GM23248 (cell line): ENCODE measurements at regions not wholly inside any gene's neighbourhood (a gene's known extent, or its start where the extent isn't known, plus 50 kb on each side); places are given as distances from the start of the nearest gene placed in this dataset.

ENCODE experiments used
- DNase-seq: peaks from one replicate; pipeline ENCODE4 v3.0.0-alpha.2; 2015
- H2AFZ ChIP-seq: fragments of 200-600 bp; sonication (generic); 2 replicates; pipeline ENCODE4 v1.6.1; 2016; ENCODE audit warnings: antibody characterized with exemption
- H3F3A ChIP-seq: fragments of 200-600 bp; sonication (generic); 2 replicates; pipeline ENCODE4 v1.6.1; 2016; ENCODE audit warnings: mild to moderate bottlenecking, antibody characterized with exemption, mixed run types; ENCODE audit not compliant: insufficient read depth
- H3K27ac ChIP-seq: fragments of 200-600 bp; sonication (generic); 2 replicates; pipeline ENCODE4 v1.5.1; 2016; ENCODE audit warnings: mild to moderate bottlenecking
- H3K27me3 ChIP-seq: fragments of 200-600 bp; sonication (generic); replicated peaks from 2 replicates; pipeline ENCODE4 v1.6.1; 2016; ENCODE audit warnings: mild to moderate bottlenecking; ENCODE audit not compliant: insufficient read depth
- H3K36me3 ChIP-seq: fragments of 200-600 bp; sonication (generic); 2 replicates; pipeline ENCODE4 v1.6.1; 2016; ENCODE audit warnings: low read depth, mild to moderate bottlenecking
- H3K4me1 ChIP-seq: fragments of 200-600 bp; sonication (generic); 2 replicates; pipeline ENCODE4 v1.6.1; 2016; ENCODE audit warnings: mild to moderate bottlenecking; ENCODE audit not compliant: insufficient read depth
- H3K4me2 ChIP-seq: fragments of 200-600 bp; sonication (generic); one replicate; pipeline ENCODE4 v1.6.1; 2016; ENCODE audit warnings: mild to moderate bottlenecking; ENCODE audit not compliant: unreplicated experiment
- H3K4me3 ChIP-seq: fragments of 200-600 bp; sonication (generic); 2 replicates; pipeline ENCODE4 v1.5.1; 2016; ENCODE audit warnings: mild to moderate bottlenecking
- H3K79me2 ChIP-seq: fragments of 200-600 bp; sonication (generic); 2 replicates; pipeline ENCODE4 v1.6.1; 2016; ENCODE audit warnings: mild to moderate bottlenecking; ENCODE audit not compliant: insufficient read depth
- H3K9ac ChIP-seq: fragments of 200-600 bp; sonication (generic); 2 replicates; pipeline ENCODE4 v1.6.1; 2016; ENCODE audit warnings: mild to moderate bottlenecking
- H3K9me2 ChIP-seq: fragments of 200-600 bp; sonication (generic); 2 replicates; pipeline ENCODE4 v1.6.1; 2016; ENCODE audit warnings: mixed run types, mild to moderate bottlenecking, moderate library complexity; ENCODE audit not compliant: insufficient read depth
- H3K9me3 ChIP-seq: fragments of 200-600 bp; sonication (generic); one replicate; pipeline ENCODE4 v1.6.1; 2017; ENCODE audit warnings: low read depth
- H4K20me1 ChIP-seq: fragments of 200-600 bp; sonication (generic); 2 replicates; pipeline ENCODE4 v1.6.0; 2016; ENCODE audit not compliant: insufficient read depth
- EZH2 ChIP-seq: fragments of 200-600 bp; sonication (generic); IDR thresholded peaks from 2 replicates; pipeline ENCODE4 v1.6.1; 2018; ENCODE audit warnings: antibody characterized with exemption, mild to moderate bottlenecking; ENCODE audit not compliant: insufficient read depth, poor library complexity, severe bottlenecking
- EZH2phosphoT487 ChIP-seq: fragments of 200-600 bp; sonication (generic); IDR thresholded peaks from 2 replicates; pipeline ENCODE4 v1.6.1; 2018; ENCODE audit warnings: antibody characterized with exemption, moderate library complexity, mild to moderate bottlenecking, low read depth; ENCODE audit not compliant: insufficient read depth
- WGBS, 2 experiments: methylation state at CpG; one replicate each; pipeline ENCODE4 v1.1.6; 2015 to 2017; ENCODE audit warnings: low lambda C conversion rate in 2 of 2, low coverage in 1 of 2; ENCODE audit errors: missing lambda C conversion rate in 2 of 2; 5-methylcytosine and 5-hydroxymethylcytosine counted together
- in situ Hi-C: fragments of 300-500 bp; cut with MboI; formaldehyde crosslinking; loops from 2 replicates; pipeline ENCODE4 v1.15.0; 2020

DNA sequence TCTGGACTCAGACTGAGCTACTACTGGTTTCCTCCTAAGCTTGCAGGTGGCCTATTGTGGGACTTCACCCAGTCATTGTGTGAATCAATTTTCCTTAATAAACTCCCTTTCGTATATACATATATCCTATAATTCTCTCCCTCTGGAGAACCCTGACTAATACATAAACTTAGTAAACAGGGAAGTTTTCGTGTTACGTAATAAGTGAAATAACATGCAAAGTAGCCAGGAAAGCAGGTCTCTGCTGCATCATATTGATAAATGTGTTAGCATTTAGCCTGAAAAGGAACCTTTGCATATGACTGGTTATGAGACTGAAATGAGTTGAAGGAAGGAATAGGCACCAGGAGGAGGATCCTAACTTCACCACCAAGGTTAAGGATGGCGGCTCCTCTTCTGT, 527.2 kb upstream of the FAM98A start:
- Histone ChIP-seq H2AFZ (no peak overlapping the region), H3K27ac (no peak overlapping the region)

DNA sequence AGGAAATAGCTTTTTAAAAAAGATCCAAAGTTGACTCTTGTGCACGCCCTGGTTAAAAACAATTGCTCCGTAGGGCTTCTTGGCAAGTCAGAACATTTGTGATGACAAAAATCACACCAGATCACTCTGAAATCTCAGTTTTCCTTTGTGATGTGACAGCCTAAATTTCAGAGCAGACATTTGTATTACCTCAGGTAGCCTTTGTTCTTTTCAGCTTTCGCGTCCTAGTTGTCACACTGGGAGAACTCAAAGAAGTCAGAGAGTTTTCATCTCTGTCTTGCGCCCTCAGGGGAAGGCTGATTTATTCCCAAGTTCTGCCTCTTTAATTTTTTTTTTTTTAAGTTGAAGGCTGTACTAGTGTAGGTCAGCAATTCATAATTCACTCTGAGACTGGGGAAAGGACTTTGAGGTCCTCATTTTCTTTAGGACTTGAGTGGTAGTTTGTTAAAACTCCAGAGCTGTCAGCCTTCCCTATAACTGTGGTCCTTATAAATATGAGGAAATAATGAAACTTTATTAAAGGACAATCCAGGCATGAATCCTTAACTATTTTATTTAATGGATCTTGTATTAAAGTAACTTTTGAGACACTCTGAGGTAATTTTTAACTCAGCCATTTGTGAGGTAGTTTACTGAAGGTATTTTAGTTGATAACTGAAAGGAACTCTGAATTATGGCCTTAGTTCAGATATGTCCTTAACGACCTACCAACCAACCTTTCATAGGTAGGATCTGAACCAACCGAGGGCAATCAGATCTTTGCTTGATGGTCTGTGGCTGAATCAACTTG, 525.1 kb upstream of the FAM98A start:
- no peak overlapping the region for H3K4me3 ChIP-seq
- no peak for TF ChIP-seq EZH2phosphoT487
- TF ChIP-seq EZH2: no peak
- H3K9me3 ChIP-seq: no peaks in the 10 kb centered on the region
- in situ Hi-C loops: no loop called here
- H3K27me3 ChIP-seq: no peaks in the 10 kb centered on the region
- H3K27ac ChIP-seq: no peak overlapping the region
- H3K4me2 ChIP-seq: no peak overlapping the region
- WGBS, 2 experiments: 28 to 38% methylated on average over 7 of the region's 7 CpGs
- no peak for DNase-seq
- H3K9ac ChIP-seq: no peak overlapping the region
- H3K79me2 ChIP-seq: no peaks in the 10 kb centered on the region
- H3F3A ChIP-seq: no peaks in the 10 kb centered on the region
- H4K20me1 ChIP-seq: no peaks in the 10 kb centered on the region
- H3K9me2 ChIP-seq: no peaks in the 10 kb centered on the region
- H2AFZ ChIP-seq: no peak overlapping the region
- no peaks in the 10 kb centered on the region for H3K36me3 ChIP-seq
- H3K4me1 ChIP-seq: no peaks in the 10 kb centered on the region

More for the DNA sequence above, 527.2 kb upstream of the FAM98A start:
- Histone ChIP-seq H3K4me2 (no peak overlapping the region), H3K9me2 (no peaks in the 10 kb centered on the region), H3K27me3 (no peaks in the 10 kb centered on the region), H3K36me3 (no peaks in the 10 kb centered on the region), H4K20me1 (no peaks in the 10 kb centered on the region), H3K9ac (no peak overlapping the region), H3K4me3 (no peak overlapping the region), H3K9me3 (no peaks in the 10 kb centered on the region), H3K4me1 (no peaks in the 10 kb centered on the region), H3F3A (no peaks in the 10 kb centered on the region), H3K79me2 (no peaks in the 10 kb centered on the region)
- WGBS, 2 experiments: 31 to 38% methylated on average over 4 of the region's 4 CpGs
- in situ Hi-C loops: no loop called here
- no peak for TF ChIP-seq EZH2
- TF ChIP-seq EZH2phosphoT487: no peak
- no peak for DNase-seq

DNA sequence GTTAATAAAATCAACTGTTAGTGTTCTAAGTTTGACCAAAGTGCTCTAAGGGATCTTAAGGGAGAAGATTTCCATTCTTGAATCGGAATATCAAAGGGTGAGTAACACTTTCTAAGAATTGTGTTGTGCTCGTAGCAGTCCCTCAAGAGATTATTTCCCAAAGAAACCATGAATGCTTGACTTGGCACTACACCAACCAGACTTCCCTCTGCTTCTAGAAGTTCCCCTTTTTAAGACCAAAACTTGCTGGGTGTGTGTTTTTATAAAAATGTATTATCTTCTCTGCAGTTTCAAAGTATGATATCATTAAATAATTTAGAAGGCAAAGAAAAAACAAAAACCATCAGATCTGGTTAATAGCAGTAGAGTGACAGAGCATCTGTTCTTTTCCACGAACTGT, 522.0 kb upstream of the FAM98A start:
- 0 to 2% methylated on average over 3 of the region's 3 CpGs for WGBS, 2 experiments
- in situ Hi-C loops: no loop called here

DNA sequence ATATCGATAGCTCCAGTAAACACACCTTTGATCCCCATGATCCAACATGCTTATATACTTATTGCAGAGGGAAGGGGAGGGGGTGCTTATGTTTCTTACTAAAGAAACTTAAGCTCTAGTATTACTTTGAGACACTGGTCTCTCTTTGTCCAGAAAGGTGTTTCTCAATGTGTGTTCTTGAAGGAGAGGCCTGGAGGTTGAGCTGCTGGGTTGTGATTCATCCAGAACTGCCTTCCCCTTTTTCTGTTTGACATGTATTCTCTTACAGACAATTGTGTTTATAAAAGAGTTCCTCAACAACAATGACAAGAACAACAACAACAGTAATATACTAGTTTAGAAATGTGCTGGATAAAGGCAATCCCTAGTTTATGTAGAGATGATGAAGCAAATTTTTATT, 516.0 kb upstream of the FAM98A start:
- no peaks in the 10 kb centered on the region for H3K9me3 ChIP-seq
- no peak overlapping the region for H2AFZ ChIP-seq
- H3K9ac ChIP-seq: no peak overlapping the region
- H3K4me3 ChIP-seq: no peak overlapping the region
- DNase-seq: no peak
- in situ Hi-C loops: no loop called here
- H3K27ac ChIP-seq: no peak overlapping the region
- no peaks in the 10 kb centered on the region for H4K20me1 ChIP-seq
- H3K27me3 ChIP-seq: no peaks in the 10 kb centered on the region
- no peak overlapping the region for H3K4me2 ChIP-seq
- TF ChIP-seq EZH2phosphoT487 (no peak), EZH2 (no peak)
- no peaks in the 10 kb centered on the region for H3F3A ChIP-seq
- no peaks in the 10 kb centered on the region for H3K79me2 ChIP-seq
- no peaks in the 10 kb centered on the region for H3K36me3 ChIP-seq
- 34 to 38% methylated on average over 1 of the region's 1 CpG for WGBS, 2 experiments
- no peaks in the 10 kb centered on the region for H3K9me2 ChIP-seq
- no peaks in the 10 kb centered on the region for H3K4me1 ChIP-seq

More for the DNA sequence above, 522.0 kb upstream of the FAM98A start:
- Histone ChIP-seq H4K20me1 (no peaks in the 10 kb centered on the region), H3K27ac (no peak overlapping the region), H3K9ac (no peak overlapping the region), H3K27me3 (no peaks in the 10 kb centered on the region), H3K36me3 (no peaks in the 10 kb centered on the region), H3K4me1 (no peaks in the 10 kb centered on the region), H2AFZ (no peak overlapping the region), H3K4me2 (no peak overlapping the region), H3K4me3 (no peak overlapping the region), H3K9me2 (no peaks in the 10 kb centered on the region), H3F3A (no peaks in the 10 kb centered on the region), H3K79me2 (no peaks in the 10 kb centered on the region), H3K9me3 (no peaks in the 10 kb centered on the region)
- TF ChIP-seq EZH2: no peak
- no peak for TF ChIP-seq EZH2phosphoT487
- DNase-seq: no peak

DNA sequence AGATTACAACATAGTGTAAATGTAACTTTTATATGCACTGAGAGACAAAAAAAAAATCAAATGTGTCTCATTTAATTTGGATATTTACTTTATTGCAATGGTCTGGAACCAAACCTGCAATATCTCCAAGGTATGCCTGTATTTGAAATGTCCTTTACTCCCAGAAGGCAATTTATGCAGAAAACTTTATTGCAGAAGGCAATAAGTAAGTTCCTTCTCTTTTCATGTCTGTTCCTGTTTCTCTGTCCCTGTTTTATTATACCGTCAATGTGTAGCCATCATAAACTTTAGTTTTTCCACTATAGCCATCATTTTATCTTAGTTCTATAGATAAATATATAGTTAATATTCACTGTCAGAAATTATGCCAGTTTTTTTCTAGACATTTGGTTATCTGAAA, 513.1 kb upstream of the FAM98A start:
- H3K9ac ChIP-seq: no peak overlapping the region
- H2AFZ ChIP-seq: no peak overlapping the region
- H3K9me3 ChIP-seq: no peaks in the 10 kb centered on the region
- no peaks in the 10 kb centered on the region for H3K27me3 ChIP-seq
- no peak overlapping the region for H3K4me2 ChIP-seq
- no peaks in the 10 kb centered on the region for H3K79me2 ChIP-seq
- in situ Hi-C loops: no loop called here
- no peaks in the 10 kb centered on the region for H3K4me1 ChIP-seq
- H3K4me3 ChIP-seq: no peak overlapping the region
- no peak overlapping the region for H3K27ac ChIP-seq
- WGBS, 2 experiments: 68 to 88% methylated on average over 1 of the region's 1 CpG
- no peak for TF ChIP-seq EZH2
- TF ChIP-seq EZH2phosphoT487: no peak
- H3K9me2 ChIP-seq: no peaks in the 10 kb centered on the region
- no peaks in the 10 kb centered on the region for H3F3A ChIP-seq
- DNase-seq: no peak
- H4K20me1 ChIP-seq: no peaks in the 10 kb centered on the region
- no peaks in the 10 kb centered on the region for H3K36me3 ChIP-seq
